ENCODE measurements at regions not wholly inside any gene's neighbourhood (a gene's known extent, or its start where the extent isn't known, plus 50 kb on each side); places are given as distances from the start of the nearest gene placed in this dataset.

GRCh38 chr16:73125850-73126524 is 78.1 kb upstream of the ZFHX3 start:
- TF ChIP-seq TCF12 (IDR thresholded peaks at IDR 0.05) = peak; percentile 37; the same call in 1 of the 2 replicates
- 0 out of 2 replicates have a peak, but pooled peaks have one; percentile 4 for TF ChIP-seq PBX3 (IDR thresholded peaks at IDR 0.05)
- TF ChIP-seq IRF3 (IDR thresholded peaks at IDR 0.05; ENCODE audit: low read depth, low read length) = no peak
- TF ChIP-seq JUND (IDR thresholded peaks at IDR 0.05) = peak; percentile 46
- peak; percentile 52; the same call in 1 of the 2 replicates for TF ChIP-seq NFIC (IDR thresholded peaks at IDR 0.05; ENCODE audit: borderline replicate concordance)
- TF ChIP-seq FOSL2 (IDR thresholded peaks at IDR 0.05; ENCODE audit: borderline replicate concordance, low read depth) = peak; percentile 70; the same call in 1 of the 2 replicates
- Histone ChIP-seq H4K20me1 (ENCODE audit: insufficient read depth) (no peaks in the 10 kb centered on the region), H3K36me3 (replicated peaks in 1 of 2; ENCODE audit: control insufficient read depth in 1 of 2, insufficient read depth in 2 of 2, low read length in 1 of 2) (no peaks in the 10 kb centered on the region), H3K9me3 (no peaks in the 10 kb centered on the region), H3K4me1 (ENCODE audit: control insufficient read depth in 1 of 2, insufficient read depth in 2 of 2, low read depth in 1 of 2, low read length in 1 of 2) (no peaks in the 10 kb centered on the region), H3K4me3 (ENCODE audit: low read depth in 2 of 2, low read length in 1 of 2) (no peak overlapping the region), H3F3A (replicated peaks; ENCODE audit: insufficient read depth) (peaks cover 5% of the 10 kb centered on the region), H3K27me3 (ENCODE audit: insufficient read depth) (no peaks in the 10 kb centered on the region), H3K9ac (no peak overlapping the region), H2AFZ (ENCODE audit: low read depth) (no peak overlapping the region), H3K4me2 (no peak overlapping the region), H3K9me2 (no peaks in the 10 kb centered on the region), H3K27ac (ENCODE audit: low read depth in 2 of 2, low read length in 1 of 2) (no peak overlapping the region), H3K79me2 (ENCODE audit: insufficient read depth) (no peaks in the 10 kb centered on the region)
- ChIA-PET CTCF (no interaction called here), POLR2A (no interaction called here)
- WGBS (ENCODE audit: low lambda C conversion rate) = 83% methylated on average over 7 of the region's 7 CpGs
- no peak for DNase-seq

- no peaks in the 10 kb centered on the region for H3K79me2 ChIP-seq (ENCODE audit: insufficient read depth)
- no peaks in the 10 kb centered on the region for H3K4me1 ChIP-seq (ENCODE audit: control insufficient read depth in 1 of 2, insufficient read depth in 2 of 2, low read depth in 1 of 2, low read length in 1 of 2)
- no peak for DNase-seq
- peaks cover 5% of the 10 kb centered on the region for H3F3A ChIP-seq (replicated peaks; ENCODE audit: insufficient read depth)
- no peak overlapping the region for H3K4me3 ChIP-seq (ENCODE audit: low read depth in 2 of 2, low read length in 1 of 2)
- ChIA-PET CTCF (no interaction called here), POLR2A (no interaction called here)
- no peaks in the 10 kb centered on the region for H3K9me2 ChIP-seq
- no peak overlapping the region for H3K4me2 ChIP-seq
- H3K9ac ChIP-seq = no peak overlapping the region
- H3K27me3 ChIP-seq (ENCODE audit: insufficient read depth) = no peaks in the 10 kb centered on the region
- no peak overlapping the region for H3K27ac ChIP-seq (ENCODE audit: low read depth in 2 of 2, low read length in 1 of 2)
- TF ChIP-seq USF2 (IDR thresholded peaks at IDR 0.05; ENCODE audit: borderline replicate concordance, low read depth, low read length) (no peak), GABPA (IDR thresholded peaks at IDR 0.05; ENCODE audit: low read depth) (no peak), MAX (IDR thresholded peaks at IDR 0.05; ENCODE audit: low read depth) (no peak), NRF1 (IDR thresholded peaks at IDR 0.05; ENCODE audit: low read depth, low read length) (no peak), ELF1 (IDR thresholded peaks at IDR 0.05) (no peak), FOXM1 (IDR thresholded peaks at IDR 0.05; ENCODE audit: low read depth) (no peak), RXRA (IDR thresholded peaks at IDR 0.05; ENCODE audit: borderline replicate concordance, low read depth) (no peak), PBX3 (IDR thresholded peaks at IDR 0.05) (no peak), FOSL2 (IDR thresholded peaks at IDR 0.05; ENCODE audit: borderline replicate concordance, low read depth) (no peak), MEF2A (IDR thresholded peaks at IDR 0.05; ENCODE audit: borderline replicate concordance, low read depth) (no peak), CHD2 (IDR thresholded peaks at IDR 0.05; ENCODE audit: low read length, partially characterized antibody) (no peak), RAD21 (IDR thresholded peaks at IDR 0.05; ENCODE audit: low read length) (no peak), POLR2AphosphoS5 (IDR thresholded peaks at IDR 0.05; ENCODE audit: low read depth, low read length) (no peak), YY1 (IDR thresholded peaks at IDR 0.05; ENCODE audit: low read depth) (no peak), GATA2 (CRISPR knock-in tag; IDR thresholded peaks at IDR 0.05) (no peak), TCF12 (IDR thresholded peaks at IDR 0.05) (no peak), MXI1 (IDR thresholded peaks at IDR 0.05; ENCODE audit: low read depth, low read length) (no peak), JUND (IDR thresholded peaks at IDR 0.05) (no peak), EZH2phosphoT487 (IDR thresholded peaks at IDR 0.05; ENCODE audit: borderline replicate concordance, low read depth) (no peak)
- H3K9me3 ChIP-seq = no peaks in the 10 kb centered on the region
- no peak overlapping the region for H2AFZ ChIP-seq (ENCODE audit: low read depth)
- H4K20me1 ChIP-seq (ENCODE audit: insufficient read depth) = no peaks in the 10 kb centered on the region
- WGBS (ENCODE audit: low lambda C conversion rate) = 92% methylated on average over 4 of the region's 4 CpGs
- no peaks in the 10 kb centered on the region for H3K36me3 ChIP-seq (replicated peaks in 1 of 2; ENCODE audit: control insufficient read depth in 1 of 2, insufficient read depth in 2 of 2, low read length in 1 of 2)
Measured at GRCh38 chr16:73124665-73125375, 76.9 kb upstream of the ZFHX3 start.

Data from SK-N-SH (cell line).